Forelimb muscle (tissue), 1 donor: ENCODE measurements at regions not wholly inside any gene's neighbourhood (a gene's known extent, or its start where the extent isn't known, plus 50 kb on each side); places are given as distances from the start of the nearest gene placed in this dataset.
"Not testable (repeated sequence)": the region's sequence is repeated elsewhere in the genome, so short reads cannot be mapped to it uniquely, and the experiment has no call there.

Source experiments
- DNase-seq: peaks from one replicate; pipeline ENCODE4 v3.0.0-alpha.2; 2013; ENCODE audit warnings: low read depth

GRCh38 chr7:10767771-10768170 is 205.9 kb upstream of the PHF14 start:
- DNase-seq = no peak

GRCh38 chr7:10770176-10770575 is 203.5 kb upstream of the PHF14 start:
- DNase-seq = no peak

- no peak for DNase-seq
These were observed 200.2 kb upstream of the PHF14 start for GRCh38 chr7:10773430-10773829.

GRCh38 chr7:10779465-10780399 is 193.9 kb upstream of the PHF14 start:
- DNase-seq = no peak

- no peak for DNase-seq
These were observed 193.3 kb upstream of the PHF14 start for GRCh38 chr7:10780400-10780747.

- not testable (repeated sequence) for DNase-seq
These were observed 186.7 kb upstream of the PHF14 start for GRCh38 chr7:10786976-10787375.

GRCh38 chr7:10789170-10789569 is 184.5 kb upstream of the PHF14 start:
- DNase-seq = no peak

GRCh38 chr7:10790910-10791309 is 182.8 kb upstream of the PHF14 start:
- DNase-seq = no peak

GRCh38 chr7:10793995-10794775 is 179.5 kb upstream of the PHF14 start:
- DNase-seq = no peak

GRCh38 chr7:10797157-10797556 is 176.5 kb upstream of the PHF14 start:
- no peak for DNase-seq

- DNase-seq = no peak
These were observed 175.6 kb upstream of the PHF14 start for GRCh38 chr7:10798044-10798443.

GRCh38 chr7:10799475-10799874 is 174.2 kb upstream of the PHF14 start:
- no peak for DNase-seq

GRCh38 chr7:10802011-10802410 is 171.7 kb upstream of the PHF14 start:
- no peak for DNase-seq

- DNase-seq = no peak
These were observed 171.1 kb upstream of the PHF14 start for GRCh38 chr7:10802526-10802925.

GRCh38 chr7:10803720-10804119 is 170.0 kb upstream of the PHF14 start:
- DNase-seq = no peak

- no peak for DNase-seq
These were observed 168.9 kb upstream of the PHF14 start for GRCh38 chr7:10804770-10805169.

- DNase-seq = no peak
These were observed 158.1 kb upstream of the PHF14 start for GRCh38 chr7:10815546-10815945.

- DNase-seq = no peak
These were observed 152.5 kb upstream of the PHF14 start for GRCh38 chr7:10821156-10821555.

- DNase-seq = no peak
These were observed 149.5 kb upstream of the PHF14 start for GRCh38 chr7:10824154-10824553.

GRCh38 chr7:10838228-10838627 is 135.4 kb upstream of the PHF14 start:
- no peak for DNase-seq

- DNase-seq = no peak
These were observed 128.4 kb upstream of the PHF14 start for GRCh38 chr7:10845225-10845624.

- DNase-seq = no peak
These were observed 118.1 kb upstream of the PHF14 start for GRCh38 chr7:10855583-10855982.

GRCh38 chr7:10860516-10860915 is 113.2 kb upstream of the PHF14 start:
- no peak for DNase-seq
